ENCODE measurements at regions not wholly inside any gene's neighbourhood (a gene's known extent, or its start where the extent isn't known, plus 50 kb on each side); places are given as distances from the start of the nearest gene placed in this dataset.
"Not testable (repeated sequence)": the region's sequence is repeated elsewhere in the genome, so short reads cannot be mapped to it uniquely, and the experiment has no call there.

GRCh38 chr3:34567266-34567665 is 768.8 kb downstream of the PDCD6IP start:
- no peak for DNase-seq

- DNase-seq, result no peak
Observed at GRCh38 chr3:34568766-34569165, 770.3 kb downstream of the PDCD6IP start.

- no peak for DNase-seq
Observed at GRCh38 chr3:34569437-34569836, 771.0 kb downstream of the PDCD6IP start.

GRCh38 chr3:34570916-34571705 is 772.7 kb downstream of the PDCD6IP start:
- DNase-seq, result no peak

- no peak for DNase-seq
Observed at GRCh38 chr3:34571714-34572113, 773.3 kb downstream of the PDCD6IP start.

GRCh38 chr3:34575776-34576175 is 777.3 kb downstream of the PDCD6IP start:
- no peak for DNase-seq

GRCh38 chr3:34582055-34582454 is 783.6 kb downstream of the PDCD6IP start:
- no peak for DNase-seq

GRCh38 chr3:34583451-34583850 is 785.0 kb downstream of the PDCD6IP start:
- DNase-seq, result no peak

GRCh38 chr3:34584971-34585370 is 786.5 kb downstream of the PDCD6IP start:
- DNase-seq, result no peak

- DNase-seq, result no peak
Observed at GRCh38 chr3:34599595-34599994, 801.2 kb downstream of the PDCD6IP start.

GRCh38 chr3:34619990-34620389 is 821.6 kb downstream of the PDCD6IP start:
- DNase-seq, result no peak

GRCh38 chr3:34626699-34627098 is 828.3 kb downstream of the PDCD6IP start:
- no peak for DNase-seq

- no peak for DNase-seq
Observed at GRCh38 chr3:34634939-34635338, 836.5 kb downstream of the PDCD6IP start.

- no peak for DNase-seq
Observed at GRCh38 chr3:34635352-34635850, 837.0 kb downstream of the PDCD6IP start.

GRCh38 chr3:34646911-34647460 is 848.6 kb downstream of the PDCD6IP start:
- no peak for DNase-seq

GRCh38 chr3:34650131-34650530 is 851.7 kb downstream of the PDCD6IP start:
- no peak for DNase-seq

GRCh38 chr3:34668915-34669314 is 870.5 kb downstream of the PDCD6IP start:
- DNase-seq, result no peak

- no peak for DNase-seq
Observed at GRCh38 chr3:34669490-34669889, 871.1 kb downstream of the PDCD6IP start.

GRCh38 chr3:34675383-34676120 is 877.1 kb downstream of the PDCD6IP start:
- no peak for DNase-seq

GRCh38 chr3:34676436-34676835 is 878.0 kb downstream of the PDCD6IP start:
- no peak for DNase-seq

- DNase-seq, result no peak
Observed at GRCh38 chr3:34678575-34678974, 880.1 kb downstream of the PDCD6IP start.

GRCh38 chr3:34679055-34679454 is 880.6 kb downstream of the PDCD6IP start:
- not testable (repeated sequence) for DNase-seq

- peak; percentile 2 for DNase-seq
Observed at GRCh38 chr3:34683851-34684250, 885.4 kb downstream of the PDCD6IP start.

- DNase-seq, result no peak
Observed at GRCh38 chr3:34686541-34686940, 888.1 kb downstream of the PDCD6IP start.
